ENCODE measurements at regions not wholly inside any gene's neighbourhood (a gene's known extent, or its start where the extent isn't known, plus 50 kb on each side); places are given as distances from the start of the nearest gene placed in this dataset.

GRCh38 chr11:69416762-69417698 is 64.4 kb upstream of the LINC01488 start:
- WGBS, result 58% methylated on average over 27 of the region's 27 CpGs
- no peaks in the 10 kb centered on the region for H3K4me1 ChIP-seq (replicated peaks)
- TF ChIP-seq CTCF (IDR thresholded peaks at IDR 0.05) (no peak), POLR2A (IDR thresholded peaks at IDR 0.05) (no peak), POLR2AphosphoS5 (IDR thresholded peaks at IDR 0.05) (no peak)
- H3K36me3 ChIP-seq, result no peaks in the 10 kb centered on the region
- no peaks in the 10 kb centered on the region for H3K9me3 ChIP-seq
- intact Hi-C loops (cut with DNase I), result no loop called here
- H3K4me3 ChIP-seq, result no peak overlapping the region
- H3K27me3 ChIP-seq (replicated peaks; ENCODE audit: insufficient read depth), result no peaks in the 10 kb centered on the region
- H3K27ac ChIP-seq, result no peak overlapping the region
- DNase-seq (ENCODE audit: low spot score), result no peak

- no peak for DNase-seq (ENCODE audit: low spot score)
- no peak for TF ChIP-seq CTCF (IDR thresholded peaks at IDR 0.05)
- TF ChIP-seq POLR2AphosphoS5 (IDR thresholded peaks at IDR 0.05), result no peak
- TF ChIP-seq POLR2A (IDR thresholded peaks at IDR 0.05), result no peak
- Histone ChIP-seq H3K4me3 (no peak overlapping the region), H3K4me1 (replicated peaks) (no peaks in the 10 kb centered on the region), H3K36me3 (no peaks in the 10 kb centered on the region), H3K27ac (no peak overlapping the region), H3K9me3 (no peaks in the 10 kb centered on the region), H3K27me3 (replicated peaks; ENCODE audit: insufficient read depth) (no peaks in the 10 kb centered on the region)
- 88% methylated on average over 8 of the region's 8 CpGs for WGBS
- intact Hi-C loops (cut with DNase I), result no loop called here
These were observed 63.8 kb upstream of the LINC01488 start for GRCh38 chr11:69417699-69418085.

GRCh38 chr11:69418576-69419296 is 62.7 kb upstream of the LINC01488 start:
- intact Hi-C loops (cut with DNase I), result no loop called here
- no peaks in the 10 kb centered on the region for H3K36me3 ChIP-seq
- H3K4me3 ChIP-seq, result no peak overlapping the region
- H3K9me3 ChIP-seq, result no peaks in the 10 kb centered on the region
- no peak overlapping the region for H3K27ac ChIP-seq
- no peaks in the 10 kb centered on the region for H3K27me3 ChIP-seq (replicated peaks; ENCODE audit: insufficient read depth)
- no peak for TF ChIP-seq CTCF (IDR thresholded peaks at IDR 0.05)
- no peak for TF ChIP-seq POLR2AphosphoS5 (IDR thresholded peaks at IDR 0.05)
- no peak for TF ChIP-seq POLR2A (IDR thresholded peaks at IDR 0.05)
- H3K4me1 ChIP-seq (replicated peaks), result no peaks in the 10 kb centered on the region
- DNase-seq (ENCODE audit: low spot score), result no peak
- 96% methylated on average over 14 of the region's 14 CpGs for WGBS

- no peaks in the 10 kb centered on the region for H3K27me3 ChIP-seq (replicated peaks; ENCODE audit: insufficient read depth)
- intact Hi-C loops (cut with DNase I), result no loop called here
- DNase-seq (ENCODE audit: low spot score), result no peak
- H3K36me3 ChIP-seq, result no peaks in the 10 kb centered on the region
- TF ChIP-seq CTCF (IDR thresholded peaks at IDR 0.05) (no peak), POLR2AphosphoS5 (IDR thresholded peaks at IDR 0.05) (no peak), POLR2A (IDR thresholded peaks at IDR 0.05) (no peak)
- no peak overlapping the region for H3K4me3 ChIP-seq
- WGBS, result 84% methylated on average over 20 of the region's 20 CpGs
- H3K4me1 ChIP-seq (replicated peaks), result no peaks in the 10 kb centered on the region
- no peaks in the 10 kb centered on the region for H3K9me3 ChIP-seq
- H3K27ac ChIP-seq, result no peak overlapping the region
These were observed 61.6 kb upstream of the LINC01488 start for GRCh38 chr11:69419662-69420395.

All from prostate gland (tissue), 2 donors.